NB4 (cell line): ENCODE measurements at regions not wholly inside any gene's neighbourhood (a gene's known extent, or its start where the extent isn't known, plus 50 kb on each side); places are given as distances from the start of the nearest gene placed in this dataset.

Source experiments
- POLR2A ChIP-seq: IDR thresholded peaks from 2 replicates; pipeline ENCODE4 v1.6.1; 2011; ENCODE audit warnings: mild to moderate bottlenecking; ENCODE audit not compliant: insufficient read length; ENCODE audit errors: extremely low read depth
- TF ChIP-seq, protein P1 (sequence below): IDR thresholded peaks from one replicate; pipeline ENCODE4 v1.5.1; 2012; ENCODE audit warnings: low read depth, low read length

DNA sequence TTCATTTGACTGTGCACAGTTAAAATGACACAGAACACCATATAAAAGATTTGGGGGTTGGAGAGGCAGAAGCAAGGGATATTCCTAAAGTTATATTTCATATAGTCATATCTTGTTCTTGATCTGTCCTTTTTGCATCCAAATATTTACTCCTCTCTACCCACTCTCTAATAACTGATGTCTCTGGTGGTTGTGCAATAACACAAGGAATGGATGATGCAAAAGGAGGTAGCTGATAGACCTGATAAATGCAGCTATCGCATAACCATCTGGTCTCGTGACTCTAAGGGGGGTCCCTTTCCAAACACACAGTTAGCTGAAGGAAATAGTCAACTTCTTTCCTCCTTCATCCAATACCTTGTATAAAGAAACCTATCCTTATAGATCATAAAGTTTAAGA, 123.1 kb downstream of the POLR1F start:
- TF ChIP-seq POLR2A = no peak
- TF ChIP-seq, protein P1, sequence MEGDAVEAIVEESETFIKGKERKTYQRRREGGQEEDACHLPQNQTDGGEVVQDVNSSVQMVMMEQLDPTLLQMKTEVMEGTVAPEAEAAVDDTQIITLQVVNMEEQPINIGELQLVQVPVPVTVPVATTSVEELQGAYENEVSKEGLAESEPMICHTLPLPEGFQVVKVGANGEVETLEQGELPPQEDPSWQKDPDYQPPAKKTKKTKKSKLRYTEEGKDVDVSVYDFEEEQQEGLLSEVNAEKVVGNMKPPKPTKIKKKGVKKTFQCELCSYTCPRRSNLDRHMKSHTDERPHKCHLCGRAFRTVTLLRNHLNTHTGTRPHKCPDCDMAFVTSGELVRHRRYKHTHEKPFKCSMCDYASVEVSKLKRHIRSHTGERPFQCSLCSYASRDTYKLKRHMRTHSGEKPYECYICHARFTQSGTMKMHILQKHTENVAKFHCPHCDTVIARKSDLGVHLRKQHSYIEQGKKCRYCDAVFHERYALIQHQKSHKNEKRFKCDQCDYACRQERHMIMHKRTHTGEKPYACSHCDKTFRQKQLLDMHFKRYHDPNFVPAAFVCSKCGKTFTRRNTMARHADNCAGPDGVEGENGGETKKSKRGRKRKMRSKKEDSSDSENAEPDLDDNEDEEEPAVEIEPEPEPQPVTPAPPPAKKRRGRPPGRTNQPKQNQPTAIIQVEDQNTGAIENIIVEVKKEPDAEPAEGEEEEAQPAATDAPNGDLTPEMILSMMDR = no peak
